H54 (cell line): ENCODE measurements at regions not wholly inside any gene's neighbourhood (a gene's known extent, or its start where the extent isn't known, plus 50 kb on each side); places are given as distances from the start of the nearest gene placed in this dataset.
A peak's percentile ranks its signal among the peaks of the same experiment; 100 is the strongest.

Experiments used
- DNase-seq: peaks from one replicate; pipeline ENCODE4 v3.0.0; 2011; ENCODE audit warnings: low spot score, mixed read lengths; ENCODE audit not compliant: insufficient read length
- FAIRE-seq: peaks from 3 replicates; lab custom pipeline; 2011; peaks lifted over from hg19 to GRCh38; lab: Jason Lieb, UNC
- POLR2A ChIP-seq: IDR thresholded peaks from 2 replicates; pipeline ENCODE4 v1.6.1; 2011; ENCODE audit warnings: low read depth, mild to moderate bottlenecking, low read length

GRCh38 chr3:124429129-124429815, 301.0 kb upstream of the UMPS start:
- FAIRE-seq (peak; percentile 84), DNase-seq (peak; percentile 4)
- no peak for TF ChIP-seq POLR2A

GRCh38 chr3:124431331-124431994, 298.8 kb upstream of the UMPS start:
- FAIRE-seq, result no peak
- no peak for DNase-seq
- no peak for TF ChIP-seq POLR2A

- DNase-seq, result no peak
- TF ChIP-seq POLR2A, result no peak
- no peak for FAIRE-seq
Measured at GRCh38 chr3:124434176-124434575, 296.1 kb upstream of the UMPS start.

GRCh38 chr3:124435467-124435866, 294.8 kb upstream of the UMPS start:
- no peak for DNase-seq
- no peak for TF ChIP-seq POLR2A
- no peak for FAIRE-seq

GRCh38 chr3:124438813-124439212, 291.4 kb upstream of the UMPS start:
- FAIRE-seq (no peak), DNase-seq (no peak)
- no peak for TF ChIP-seq POLR2A

DNA sequence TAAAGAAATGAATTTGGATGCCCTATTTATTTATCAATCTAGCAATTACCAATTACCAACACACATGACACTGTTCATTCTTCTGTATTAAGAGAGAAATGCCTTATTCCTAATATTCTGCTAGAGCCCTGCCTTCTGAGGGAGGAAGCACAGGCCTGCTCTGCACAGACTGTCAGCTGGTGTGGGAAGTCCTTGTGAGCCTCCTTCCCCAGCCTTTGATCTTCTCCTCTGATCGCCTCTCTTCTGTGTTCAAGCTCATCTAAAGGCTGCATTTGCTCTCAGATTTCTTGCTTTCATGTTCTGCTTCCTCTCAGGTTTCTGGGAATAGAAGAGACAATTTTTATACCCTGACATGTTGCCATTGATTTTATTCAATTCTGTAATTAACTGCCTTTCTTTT, 290.6 kb upstream of the UMPS start:
- TF ChIP-seq POLR2A, result no peak
- no peak for FAIRE-seq
- DNase-seq, result no peak

DNA sequence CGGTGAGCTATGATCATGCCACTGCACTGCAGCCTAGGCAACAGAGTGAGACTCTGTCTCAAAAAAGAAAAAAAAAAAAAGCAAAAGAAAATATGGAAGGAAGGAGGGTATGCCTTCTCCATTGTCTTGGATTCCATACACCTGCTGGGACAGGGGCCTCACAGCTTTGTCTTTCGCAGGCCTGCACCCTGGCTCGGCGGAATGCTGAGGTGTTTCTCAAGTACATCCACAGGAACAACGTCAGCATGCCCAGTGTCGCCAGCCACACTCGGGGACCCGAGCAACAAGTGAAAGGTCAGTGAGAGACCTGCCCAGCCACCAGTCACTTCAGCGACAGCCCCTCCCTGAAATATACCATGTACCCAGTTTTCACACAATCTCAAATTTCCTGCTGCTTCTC, 288.5 kb upstream of the UMPS start:
- no peak for TF ChIP-seq POLR2A
- no peak for DNase-seq
- no peak for FAIRE-seq

DNA sequence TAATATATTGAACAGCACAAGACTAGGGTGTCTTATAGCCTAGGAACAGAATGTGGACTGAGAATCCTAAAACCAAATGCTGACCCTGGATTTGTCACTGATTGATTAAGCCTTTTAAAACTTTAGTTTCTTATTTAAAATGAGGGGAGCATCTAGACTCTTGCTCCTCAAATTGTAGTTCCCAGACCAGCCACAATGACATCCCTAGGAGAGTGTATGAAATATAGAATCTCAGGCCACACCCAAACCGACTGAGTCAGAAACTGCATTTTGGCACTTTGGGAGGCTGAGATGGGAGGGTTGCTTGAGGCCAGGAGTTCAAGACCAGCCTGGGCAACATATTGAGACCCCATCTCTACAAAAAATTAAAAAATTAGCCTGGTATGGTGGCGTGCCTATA, 287.8 kb upstream of the UMPS start:
- FAIRE-seq (no peak), DNase-seq (peak; percentile 5)
- TF ChIP-seq POLR2A, result no peak

DNA sequence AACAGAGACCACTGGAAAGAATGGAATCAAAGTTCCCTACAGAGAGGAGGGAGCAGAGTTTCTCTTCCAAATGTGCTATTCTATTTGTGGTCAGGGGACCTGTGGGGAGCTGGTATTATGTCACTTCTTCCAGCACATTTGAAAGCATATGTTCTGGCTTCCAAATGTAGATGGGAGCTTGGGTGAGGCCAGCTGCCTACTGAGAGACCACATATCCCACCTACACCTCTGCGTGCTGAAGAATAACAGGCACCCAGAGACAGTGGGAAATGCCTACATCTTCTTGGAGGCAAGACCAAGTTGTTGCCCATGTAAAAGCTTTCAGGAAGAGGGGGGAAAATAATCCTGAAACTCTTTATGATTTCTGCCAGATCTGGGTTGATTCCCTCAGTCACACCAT, 286.8 kb upstream of the UMPS start:
- TF ChIP-seq POLR2A, result no peak
- FAIRE-seq (no peak), DNase-seq (no peak)

DNA sequence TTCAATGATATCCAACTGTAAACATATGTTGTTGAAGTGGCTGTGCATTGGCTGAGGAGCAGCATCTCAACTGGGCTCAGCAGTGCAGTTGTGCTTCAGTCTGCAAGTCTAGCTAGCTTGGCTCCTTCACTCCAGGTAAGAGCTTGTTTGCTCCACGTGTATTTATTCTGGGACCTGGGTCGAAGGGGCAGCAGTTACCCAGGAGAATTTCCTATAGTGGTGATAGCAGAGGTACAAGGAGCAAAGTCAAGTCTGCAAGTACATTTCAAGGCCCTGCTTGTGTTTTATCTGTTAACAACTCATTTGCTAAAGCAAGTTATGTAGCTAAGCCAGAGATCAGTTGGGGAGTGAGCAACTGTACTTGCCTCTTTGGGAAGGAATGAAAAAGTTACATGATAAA, 286.2 kb upstream of the UMPS start:
- FAIRE-seq, result no peak

DNA sequence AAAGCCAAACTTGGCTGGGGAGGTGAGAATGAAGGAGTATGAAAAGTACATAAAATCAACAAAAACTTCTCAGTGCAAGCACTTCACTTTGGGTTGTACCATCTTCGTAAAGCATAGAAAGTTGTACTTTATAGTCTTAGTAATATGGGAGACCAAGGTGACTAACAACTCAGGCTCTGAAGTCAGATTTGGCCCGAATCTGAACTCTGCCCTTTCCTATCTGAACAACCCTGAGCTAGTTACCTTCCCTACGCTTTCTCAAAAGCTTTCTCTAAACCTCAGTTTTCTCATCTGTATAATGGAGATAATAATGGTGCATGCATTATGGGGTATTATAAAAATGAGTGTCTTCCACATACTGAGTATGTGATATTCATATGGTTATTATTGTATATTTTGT, 285.4 kb upstream of the UMPS start:
- TF ChIP-seq POLR2A, result no peak
- no peak for FAIRE-seq

More for the DNA sequence above, 286.2 kb upstream of the UMPS start:
- TF ChIP-seq POLR2A, result no peak
- DNase-seq, result no peak

GRCh38 chr3:124447845-124448244, 282.4 kb upstream of the UMPS start:
- FAIRE-seq (no peak), DNase-seq (no peak)
- no peak for TF ChIP-seq POLR2A

More for the DNA sequence above, 285.4 kb upstream of the UMPS start:
- no peak for DNase-seq

DNA sequence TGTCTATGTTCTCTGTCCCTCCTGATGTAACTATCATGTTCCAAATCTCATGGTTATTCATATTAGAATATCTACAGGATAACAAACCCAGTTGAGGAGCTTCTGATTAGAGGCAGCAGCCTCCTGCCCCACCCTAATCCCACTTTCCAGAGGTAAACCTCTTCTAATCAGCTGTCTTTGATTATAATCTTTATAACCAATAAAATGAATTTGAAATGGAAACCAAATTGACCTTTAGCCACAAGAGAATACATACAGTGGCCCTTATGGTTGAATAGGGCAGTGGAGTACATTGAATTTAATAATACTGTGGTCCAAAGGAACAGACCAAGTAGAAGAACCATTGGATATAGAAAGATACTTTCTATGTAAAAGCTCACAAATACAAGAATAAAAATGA, 281.3 kb upstream of the UMPS start:
- FAIRE-seq (no peak), DNase-seq (no peak)

GRCh38 chr3:124450366-124450765, 279.9 kb upstream of the UMPS start:
- FAIRE-seq (no peak), DNase-seq (no peak)
- no peak for TF ChIP-seq POLR2A

More for the DNA sequence above, 281.3 kb upstream of the UMPS start:
- TF ChIP-seq POLR2A, result no peak
